ENCODE measurements at regions not wholly inside any gene's neighbourhood (a gene's known extent, or its start where the extent isn't known, plus 50 kb on each side); places are given as distances from the start of the nearest gene placed in this dataset.

GRCh38 chr14:56046996-56047395, 71.2 kb upstream of the PELI2 start:
- H3K4me1 ChIP-seq (ENCODE audit: control insufficient read depth, extremely low read depth, insufficient read depth, low read length), result no peaks in the 10 kb centered on the region
- TF ChIP-seq EZH2 (IDR thresholded peaks at IDR 0.05; ENCODE audit: low read length, missing control alignments), result no peak
- no peak overlapping the region for H3K4me3 ChIP-seq (replicated peaks in 1 of 4; ENCODE audit: control extremely low read depth in 1 of 4, insufficient read depth in 1 of 4, low read depth in 3 of 4, low read length in 4 of 4)

GRCh38 chr14:56049536-56049935, 68.7 kb upstream of the PELI2 start:
- Histone ChIP-seq H3K27ac (ENCODE audit: insufficient read depth, low read length) (no peak overlapping the region), H3K4me3 (replicated peaks in 1 of 4; ENCODE audit: control extremely low read depth in 1 of 4, insufficient read depth in 1 of 4, low read depth in 3 of 4, low read length in 4 of 4) (no peak overlapping the region), H3K79me2 (ENCODE audit: control insufficient read depth, insufficient read depth, low read length) (no peaks in the 10 kb centered on the region), H2AFZ (ENCODE audit: low read length) (no peak overlapping the region), H3K27me3 (ENCODE audit: control insufficient read depth, insufficient read depth, low read length) (no peaks in the 10 kb centered on the region), H4K20me1 (ENCODE audit: control insufficient read depth, extremely low read depth, insufficient read depth, low read length) (no peaks in the 10 kb centered on the region), H3K9ac (ENCODE audit: insufficient read depth, low read length) (no peak overlapping the region), H3K4me1 (ENCODE audit: control insufficient read depth, extremely low read depth, insufficient read depth, low read length) (no peaks in the 10 kb centered on the region), H3K9me3 (ENCODE audit: control insufficient read depth, insufficient read depth, low read depth, low read length) (no peaks in the 10 kb centered on the region), H3K4me2 (ENCODE audit: extremely low read depth, insufficient read depth, low read length) (no peak overlapping the region), H3K36me3 (ENCODE audit: control insufficient read depth, insufficient read depth, low read length) (no peaks in the 10 kb centered on the region)
- no peak for TF ChIP-seq CTCF (conservative IDR thresholded peaks at IDR 0.05 in 1 of 2, IDR thresholded peaks at IDR 0.05 in 1 of 2; ENCODE audit: low read depth in 1 of 2, low read length in 2 of 2)
- TF ChIP-seq EZH2 (IDR thresholded peaks at IDR 0.05; ENCODE audit: low read length, missing control alignments), result no peak
- DNase-seq (ENCODE audit: low read depth in 2 of 2), result no peak

More at GRCh38 chr14:56046996-56047395, 71.2 kb upstream of the PELI2 start:
- no peak overlapping the region for H3K27ac ChIP-seq (ENCODE audit: insufficient read depth, low read length)
- no peaks in the 10 kb centered on the region for H4K20me1 ChIP-seq (ENCODE audit: control insufficient read depth, extremely low read depth, insufficient read depth, low read length)
- H3K9ac ChIP-seq (ENCODE audit: insufficient read depth, low read length), result no peak overlapping the region
- no peaks in the 10 kb centered on the region for H3K36me3 ChIP-seq (ENCODE audit: control insufficient read depth, insufficient read depth, low read length)
- no peak for DNase-seq (ENCODE audit: low read depth in 2 of 2)
- no peak overlapping the region for H2AFZ ChIP-seq (ENCODE audit: low read length)
- H3K79me2 ChIP-seq (ENCODE audit: control insufficient read depth, insufficient read depth, low read length), result no peaks in the 10 kb centered on the region
- H3K4me2 ChIP-seq (ENCODE audit: extremely low read depth, insufficient read depth, low read length), result no peak overlapping the region
- H3K27me3 ChIP-seq (ENCODE audit: control insufficient read depth, insufficient read depth, low read length), result peaks cover 4% of the 10 kb centered on the region
- H3K9me3 ChIP-seq (ENCODE audit: control insufficient read depth, insufficient read depth, low read depth, low read length), result no peaks in the 10 kb centered on the region

GRCh38 chr14:56055511-56055910, 62.7 kb upstream of the PELI2 start:
- Histone ChIP-seq H3K4me2 (ENCODE audit: extremely low read depth, insufficient read depth, low read length) (no peak overlapping the region), H3K27ac (ENCODE audit: insufficient read depth, low read length) (no peak overlapping the region), H4K20me1 (ENCODE audit: control insufficient read depth, extremely low read depth, insufficient read depth, low read length) (no peaks in the 10 kb centered on the region), H3K27me3 (ENCODE audit: control insufficient read depth, insufficient read depth, low read length) (peaks cover 6% of the 10 kb centered on the region), H3K79me2 (ENCODE audit: control insufficient read depth, insufficient read depth, low read length) (no peaks in the 10 kb centered on the region), H3K36me3 (ENCODE audit: control insufficient read depth, insufficient read depth, low read length) (no peaks in the 10 kb centered on the region), H3K4me1 (ENCODE audit: control insufficient read depth, extremely low read depth, insufficient read depth, low read length) (no peaks in the 10 kb centered on the region), H3K4me3 (replicated peaks in 1 of 4; ENCODE audit: control extremely low read depth in 1 of 4, insufficient read depth in 1 of 4, low read depth in 3 of 4, low read length in 4 of 4) (no peak overlapping the region), H3K9me3 (ENCODE audit: control insufficient read depth, insufficient read depth, low read depth, low read length) (no peaks in the 10 kb centered on the region), H3K9ac (ENCODE audit: insufficient read depth, low read length) (no peak overlapping the region), H2AFZ (ENCODE audit: low read length) (no peak overlapping the region)
- TF ChIP-seq EZH2 (IDR thresholded peaks at IDR 0.05; ENCODE audit: low read length, missing control alignments) (no peak), CTCF (conservative IDR thresholded peaks at IDR 0.05 in 1 of 2, IDR thresholded peaks at IDR 0.05 in 1 of 2; ENCODE audit: low read depth in 1 of 2, low read length in 2 of 2) (no peak)
- no peak for DNase-seq (ENCODE audit: low read depth in 2 of 2)
